Renal pelvis (tissue), 1 donor: ENCODE measurements at regions not wholly inside any gene's neighbourhood (a gene's known extent, or its start where the extent isn't known, plus 50 kb on each side); places are given as distances from the start of the nearest gene placed in this dataset.

Experiments
- DNase-seq: peaks from one replicate; pipeline ENCODE4 v3.0.0-alpha.2; 2013

GRCh38 chrX:39440799-39441284, 639.6 kb downstream of the MID1IP1 start:
- no peak for DNase-seq

- no peak for DNase-seq
Measured at GRCh38 chrX:39442332-39442731, 641.1 kb downstream of the MID1IP1 start.

- DNase-seq, result no peak
Measured at GRCh38 chrX:39443240-39443639, 642.0 kb downstream of the MID1IP1 start.

- DNase-seq, result no peak
Measured at GRCh38 chrX:39445336-39445735, 644.1 kb downstream of the MID1IP1 start.

- no peak for DNase-seq
Measured at GRCh38 chrX:39449352-39449751, 648.1 kb downstream of the MID1IP1 start.

GRCh38 chrX:39450234-39450977, 647.4 kb downstream of the BCOR start:
- DNase-seq, result no peak

GRCh38 chrX:39451046-39451445, 646.7 kb downstream of the BCOR start:
- DNase-seq, result peak; percentile 45

GRCh38 chrX:39452401-39452800, 645.4 kb downstream of the BCOR start:
- no peak for DNase-seq

- no peak for DNase-seq
Measured at GRCh38 chrX:39453889-39454621, 643.7 kb downstream of the BCOR start.

- no peak for DNase-seq
Measured at GRCh38 chrX:39456894-39457604, 640.7 kb downstream of the BCOR start.

- no peak for DNase-seq
Measured at GRCh38 chrX:39458779-39459178, 639.0 kb downstream of the BCOR start.

- DNase-seq, result no peak
Measured at GRCh38 chrX:39459204-39459603, 638.6 kb downstream of the BCOR start.

GRCh38 chrX:39459952-39460351, 637.8 kb downstream of the BCOR start:
- no peak for DNase-seq

- no peak for DNase-seq
Measured at GRCh38 chrX:39460499-39460898, 637.3 kb downstream of the BCOR start.

GRCh38 chrX:39462835-39463234, 634.9 kb downstream of the BCOR start:
- no peak for DNase-seq

- DNase-seq, result no peak
Measured at GRCh38 chrX:39464253-39464652, 633.5 kb downstream of the BCOR start.

- DNase-seq, result no peak
Measured at GRCh38 chrX:39465467-39465866, 632.3 kb downstream of the BCOR start.

- DNase-seq, result no peak
Measured at GRCh38 chrX:39465906-39466305, 631.9 kb downstream of the BCOR start.

GRCh38 chrX:39469126-39469525, 628.6 kb downstream of the BCOR start:
- DNase-seq, result no peak

GRCh38 chrX:39470588-39471407, 627.0 kb downstream of the BCOR start:
- DNase-seq, result no peak

- DNase-seq, result no peak
Measured at GRCh38 chrX:39472161-39472560, 625.6 kb downstream of the BCOR start.

- DNase-seq, result no peak
Measured at GRCh38 chrX:39473812-39474211, 623.9 kb downstream of the BCOR start.
